Cardiac fibroblast (primary cell): ENCODE measurements at regions not wholly inside any gene's neighbourhood (a gene's known extent, or its start where the extent isn't known, plus 50 kb on each side); places are given as distances from the start of the nearest gene placed in this dataset.

Experiments
- DNase-seq, 2 donors: peaks; one replicate each; pipeline versions ENCODE4 v3.0.0 to v3.0.0-alpha.2; 2010; ENCODE audit warnings: low read depth in 2 of 2
- H3K4me3 ChIP-seq, 2 donors: replicated peaks in 1 of 2; 1 replicate in 1 of 2; 2 replicates in 1 of 2; pipeline ENCODE4 v1.5.1; 2011; ENCODE audit warnings: low read depth in 2 of 2, low read length in 2 of 2, mild to moderate bottlenecking in 2 of 2, moderate library complexity in 1 of 2
- CTCF ChIP-seq: IDR thresholded peaks from one replicate; pipeline ENCODE4 v1.5.1; 2011; ENCODE audit warnings: low read depth, mild to moderate bottlenecking, low read length, inconsistent platforms

GRCh38 chr15:95918525-95918924 lies 412.0 kb upstream of the NR2F2 start:
- TF ChIP-seq CTCF, result no peak
- DNase-seq, result no peak
- H3K4me3 ChIP-seq, result no peak overlapping the region

- H3K4me3 ChIP-seq, result no peak overlapping the region
- DNase-seq, result peak; percentile 10 to 13
- TF ChIP-seq CTCF, result no peak
Observed at GRCh38 chr15:95919460-95919859, 411.0 kb upstream of the NR2F2 start.

GRCh38 chr15:95921404-95921803 lies 409.1 kb upstream of the NR2F2 start:
- no peak for TF ChIP-seq CTCF
- no peak overlapping the region for H3K4me3 ChIP-seq
- DNase-seq, result no peak

- no peak for TF ChIP-seq CTCF
Observed at GRCh38 chr15:95922431-95922830, 408.1 kb upstream of the NR2F2 start.

GRCh38 chr15:95923792-95924191 lies 406.7 kb upstream of the NR2F2 start:
- no peak for TF ChIP-seq CTCF
- no peak overlapping the region for H3K4me3 ChIP-seq
- DNase-seq, result no peak

More at GRCh38 chr15:95922431-95922830, 408.1 kb upstream of the NR2F2 start:
- DNase-seq, result peak in 1 of 2 donors; percentile 4
- H3K4me3 ChIP-seq, result no peak overlapping the region

GRCh38 chr15:95928822-95929221 lies 401.7 kb upstream of the NR2F2 start:
- no peak for TF ChIP-seq CTCF
- H3K4me3 ChIP-seq, result no peak overlapping the region

GRCh38 chr15:95929232-95929846 lies 401.2 kb upstream of the NR2F2 start:
- DNase-seq, result peak; percentile 8 to 24
- no peak overlapping the region for H3K4me3 ChIP-seq
- TF ChIP-seq CTCF, result no peak

More at GRCh38 chr15:95928822-95929221, 401.7 kb upstream of the NR2F2 start:
- DNase-seq, result no peak
